ENCODE measurements at regions not wholly inside any gene's neighbourhood (a gene's known extent, or its start where the extent isn't known, plus 50 kb on each side); places are given as distances from the start of the nearest gene placed in this dataset.

- Histone ChIP-seq H3K4me3 (no peak overlapping the region), H3K27me3 (no peaks in the 10 kb centered on the region), H3K27ac (no peak overlapping the region), H3K4me1 (no peaks in the 10 kb centered on the region), H3K9me3 (no peaks in the 10 kb centered on the region), H3K36me3 (no peaks in the 10 kb centered on the region)
- no peak for DNase-seq
- TF ChIP-seq CTCF (IDR thresholded peaks at IDR 0.05) (no peak), POLR2A (IDR thresholded peaks at IDR 0.05) (no peak)
- intact Hi-C loops (cut with DNase I; ENCODE audit: low total_unique reads) = no loop called here
These were observed 91.7 kb upstream of the PDE7B start for GRCh38 chr6:135759831-135760230.

GRCh38 chr6:135774006-135774405, 77.5 kb upstream of the PDE7B start:
- no peak for TF ChIP-seq POLR2A (IDR thresholded peaks at IDR 0.05)
- TF ChIP-seq CTCF (IDR thresholded peaks at IDR 0.05) = no peak
- H3K27me3 ChIP-seq = no peaks in the 10 kb centered on the region
- H3K4me3 ChIP-seq = no peak overlapping the region
- intact Hi-C loops (cut with DNase I; ENCODE audit: low total_unique reads) = no loop called here
- no peak for DNase-seq
- no peaks in the 10 kb centered on the region for H3K4me1 ChIP-seq
- H3K27ac ChIP-seq = no peak overlapping the region
- H3K36me3 ChIP-seq = no peaks in the 10 kb centered on the region
- H3K9me3 ChIP-seq = no peaks in the 10 kb centered on the region

- H3K4me3 ChIP-seq = no peak overlapping the region
- H3K36me3 ChIP-seq = no peaks in the 10 kb centered on the region
These were observed 72.3 kb upstream of the PDE7B start for GRCh38 chr6:135779213-135779612.

GRCh38 chr6:135780326-135780725, 71.2 kb upstream of the PDE7B start:
- H3K9me3 ChIP-seq = no peaks in the 10 kb centered on the region
- H3K4me1 ChIP-seq = no peaks in the 10 kb centered on the region
- H3K27me3 ChIP-seq = no peaks in the 10 kb centered on the region
- intact Hi-C loops (cut with DNase I; ENCODE audit: low total_unique reads) = no loop called here
- H3K27ac ChIP-seq = no peak overlapping the region
- H3K4me3 ChIP-seq = no peak overlapping the region
- no peak for DNase-seq
- H3K36me3 ChIP-seq = no peaks in the 10 kb centered on the region
- TF ChIP-seq POLR2A (IDR thresholded peaks at IDR 0.05) = no peak
- no peak for TF ChIP-seq CTCF (IDR thresholded peaks at IDR 0.05)

More at GRCh38 chr6:135779213-135779612, 72.3 kb upstream of the PDE7B start:
- Histone ChIP-seq H3K4me1 (no peaks in the 10 kb centered on the region), H3K27me3 (no peaks in the 10 kb centered on the region), H3K9me3 (no peaks in the 10 kb centered on the region), H3K27ac (no peak overlapping the region)
- no peak for DNase-seq
- intact Hi-C loops (cut with DNase I; ENCODE audit: low total_unique reads) = no loop called here
- no peak for TF ChIP-seq POLR2A (IDR thresholded peaks at IDR 0.05)
- TF ChIP-seq CTCF (IDR thresholded peaks at IDR 0.05) = no peak

- H3K9me3 ChIP-seq = no peaks in the 10 kb centered on the region
- H3K27me3 ChIP-seq = no peaks in the 10 kb centered on the region
- no peaks in the 10 kb centered on the region for H3K36me3 ChIP-seq
- H3K4me3 ChIP-seq = no peak overlapping the region
- TF ChIP-seq CTCF (IDR thresholded peaks at IDR 0.05) = no peak
- TF ChIP-seq POLR2A (IDR thresholded peaks at IDR 0.05) = no peak
- H3K4me1 ChIP-seq = no peaks in the 10 kb centered on the region
- intact Hi-C loops (cut with DNase I; ENCODE audit: low total_unique reads) = no loop called here
- no peak for DNase-seq
- no peak overlapping the region for H3K27ac ChIP-seq
These were observed 69.0 kb upstream of the PDE7B start for GRCh38 chr6:135782546-135782945.
